Esophagus mucosa (tissue), 1 donor: ENCODE measurements at regions not wholly inside any gene's neighbourhood (a gene's known extent, or its start where the extent isn't known, plus 50 kb on each side); places are given as distances from the start of the nearest gene placed in this dataset.
"Not testable (repeated sequence)": the region's sequence is repeated elsewhere in the genome, so short reads cannot be mapped to it uniquely, and the experiment has no call there.

Experiments
- ATAC-seq: fragments of 200-7000 bp; cut with Tn5 transposase; one replicate; pipeline ENCODE4 v1.9.1; 2020
- donor health status: DM: yes; HTN: yes; CAD: no.

DNA sequence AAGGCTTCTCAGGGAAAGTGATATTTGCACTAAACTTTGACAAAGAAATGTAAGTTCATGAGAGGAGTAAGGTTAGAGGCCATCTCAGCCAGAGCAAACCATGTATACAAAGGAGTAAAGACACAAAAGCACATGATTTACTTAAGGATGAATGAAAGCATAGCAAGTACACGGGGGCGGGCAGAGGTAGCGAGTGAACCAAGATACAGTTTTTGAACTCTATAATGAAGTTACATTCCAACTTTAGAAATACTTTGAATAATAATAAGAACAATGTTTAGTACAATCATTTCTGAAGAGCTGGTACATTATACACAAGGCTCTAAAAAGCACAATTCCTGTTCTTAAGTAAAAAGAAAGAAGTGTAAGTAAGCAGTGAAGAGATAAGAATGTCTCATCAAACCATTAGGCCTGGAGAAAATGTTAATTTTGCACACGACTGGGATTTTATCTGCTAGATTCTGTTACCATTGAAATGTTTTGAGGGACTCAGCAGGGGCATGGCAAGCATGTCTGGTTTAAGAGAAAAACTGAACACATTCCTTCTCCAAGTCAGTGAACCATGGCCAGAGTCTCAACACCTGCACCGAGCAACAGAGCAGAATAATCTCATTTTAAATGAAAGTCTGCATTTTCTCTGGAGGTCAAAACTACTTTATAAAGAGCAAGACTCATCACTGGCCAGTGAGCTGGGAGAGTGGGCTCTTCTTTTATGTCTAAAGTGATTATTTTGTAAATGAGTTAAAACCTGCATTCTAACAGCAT, 147.6 kb upstream of the TRPM3 start:
- no peak for ATAC-seq

DNA sequence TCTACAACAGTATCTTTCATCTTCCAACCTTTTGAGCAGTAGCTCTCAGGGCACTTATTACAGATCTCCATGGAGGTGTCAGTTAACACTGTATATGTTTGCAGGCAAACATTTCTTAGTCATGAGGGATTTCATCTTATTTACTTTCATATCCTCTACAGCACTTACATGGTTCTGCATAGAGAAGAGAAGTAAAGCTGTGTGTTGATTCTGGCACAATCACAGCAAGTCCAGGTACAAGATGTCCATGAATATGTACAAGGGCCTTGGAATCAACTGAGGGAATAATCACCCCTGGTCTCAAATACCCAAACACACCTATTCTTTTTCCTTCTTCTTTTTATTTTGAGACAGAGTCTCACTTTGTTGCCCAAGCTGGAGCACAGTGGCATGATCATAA, 142.0 kb upstream of the TRPM3 start:
- ATAC-seq = no peak

DNA sequence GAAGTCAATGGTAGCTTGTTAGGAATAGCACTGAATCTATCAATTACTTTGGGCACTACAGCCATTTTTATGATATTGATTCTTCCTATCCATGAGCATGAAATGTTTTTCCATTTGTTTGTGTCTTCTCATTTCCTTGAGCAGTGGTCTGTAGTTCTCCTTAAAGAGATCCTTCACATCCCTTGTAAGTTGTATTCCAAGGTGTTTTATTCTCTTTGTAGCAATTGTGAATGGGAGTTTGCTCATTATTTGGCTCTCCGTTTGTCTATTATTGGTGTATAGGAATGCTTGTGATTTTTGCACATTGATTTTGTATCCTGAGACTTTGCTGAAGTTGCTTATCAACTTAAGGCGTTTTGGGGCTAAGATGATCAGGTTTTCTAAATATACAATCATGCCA, 139.0 kb upstream of the TRPM3 start:
- not testable (repeated sequence) for ATAC-seq

DNA sequence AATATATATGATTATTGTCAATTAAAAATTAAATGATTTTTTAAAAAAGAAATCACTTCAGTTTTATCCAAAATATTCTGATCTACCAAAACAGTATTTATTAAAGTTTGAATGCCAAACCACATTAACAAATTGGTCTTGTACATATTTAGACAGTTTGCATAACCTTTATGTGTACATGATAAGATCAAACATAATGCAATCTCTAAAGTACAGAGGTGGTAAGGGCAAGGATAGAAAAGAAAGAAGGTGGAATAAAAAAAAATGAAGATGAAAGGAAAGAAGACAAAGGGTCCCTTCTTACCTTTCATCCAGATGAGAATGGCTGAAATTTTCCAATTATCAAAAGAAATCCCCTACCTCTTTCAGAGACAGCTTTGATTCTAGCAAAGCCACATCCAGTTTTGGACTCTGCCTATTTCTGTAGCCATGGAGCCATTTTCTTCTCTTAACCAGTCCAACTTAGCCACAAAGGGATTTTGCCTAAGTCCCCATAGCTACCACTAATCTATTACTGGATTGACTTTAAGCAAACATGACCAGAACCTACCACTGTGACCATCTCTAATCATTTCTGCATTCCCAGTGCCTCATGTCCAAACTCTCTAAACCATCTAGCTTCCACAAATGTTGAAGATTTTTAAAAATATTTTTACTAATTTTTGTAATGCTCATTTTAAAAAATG, 133.3 kb upstream of the TRPM3 start:
- no peak for ATAC-seq

DNA sequence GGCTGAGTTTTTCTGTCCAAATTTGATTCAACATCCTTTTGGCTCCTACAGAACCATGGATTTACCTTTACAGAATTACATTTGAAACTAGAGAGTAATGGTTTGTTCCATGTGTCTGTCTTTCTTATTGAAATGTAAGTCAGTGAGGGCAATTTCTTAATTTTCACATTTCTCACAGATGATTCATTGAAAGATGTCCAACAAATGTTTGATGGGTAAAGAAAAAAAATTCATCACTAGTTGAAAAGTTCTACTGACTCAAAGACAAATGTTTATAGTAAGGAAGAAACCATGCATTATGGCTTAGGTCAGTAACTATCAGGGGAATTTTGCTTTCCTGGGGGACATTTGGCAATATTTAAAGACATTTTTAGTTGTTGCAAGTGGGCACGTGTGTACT, 131.6 kb upstream of the TRPM3 start:
- no peak for ATAC-seq

DNA sequence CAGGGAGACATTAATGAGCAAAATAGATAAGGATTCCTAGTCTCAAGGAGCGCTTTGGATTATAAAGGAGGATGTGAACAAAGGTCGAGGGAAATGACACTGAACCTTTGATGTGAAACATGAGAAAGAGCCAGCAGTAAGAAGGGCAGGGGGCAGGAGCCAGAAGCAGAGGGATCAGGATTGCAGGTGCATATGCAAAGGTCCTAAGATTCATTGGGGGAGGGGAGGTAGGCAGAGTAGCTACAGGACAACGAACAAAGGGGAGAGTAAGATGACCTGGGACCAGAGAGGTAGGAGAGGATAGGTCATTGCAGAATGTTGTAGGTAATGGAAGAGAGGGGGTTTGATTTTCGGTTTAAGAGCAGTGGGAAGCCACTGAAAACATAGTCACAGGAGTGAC, 129.2 kb upstream of the TRPM3 start:
- no peak for ATAC-seq

DNA sequence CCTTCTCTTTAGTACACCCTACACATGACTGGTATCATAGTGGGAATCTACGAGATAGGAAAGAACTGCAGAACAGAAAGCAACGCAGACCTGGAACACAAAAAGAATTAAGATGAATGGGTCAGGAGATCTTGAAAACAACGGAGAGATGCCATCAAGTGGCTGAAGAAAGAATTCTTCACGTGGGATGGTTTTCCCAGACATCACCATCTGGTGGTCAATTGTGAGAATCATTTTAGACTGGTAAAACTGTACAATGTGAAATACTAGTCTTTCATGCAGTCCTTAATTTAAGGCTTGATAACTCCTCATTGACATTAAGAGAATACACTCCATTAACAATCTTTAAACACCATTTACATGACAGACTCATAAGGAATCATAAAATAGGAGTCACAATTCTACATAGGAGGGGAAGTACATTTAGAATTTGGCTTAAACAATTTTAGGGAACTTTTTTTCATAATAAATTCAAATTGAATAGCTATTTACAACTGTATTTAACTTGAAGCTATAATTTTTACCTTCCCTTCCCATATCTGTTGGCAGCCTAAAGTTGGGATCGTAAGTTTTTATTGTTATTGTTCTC, 128.4 kb upstream of the TRPM3 start:
- ATAC-seq = peak; percentile 67

DNA sequence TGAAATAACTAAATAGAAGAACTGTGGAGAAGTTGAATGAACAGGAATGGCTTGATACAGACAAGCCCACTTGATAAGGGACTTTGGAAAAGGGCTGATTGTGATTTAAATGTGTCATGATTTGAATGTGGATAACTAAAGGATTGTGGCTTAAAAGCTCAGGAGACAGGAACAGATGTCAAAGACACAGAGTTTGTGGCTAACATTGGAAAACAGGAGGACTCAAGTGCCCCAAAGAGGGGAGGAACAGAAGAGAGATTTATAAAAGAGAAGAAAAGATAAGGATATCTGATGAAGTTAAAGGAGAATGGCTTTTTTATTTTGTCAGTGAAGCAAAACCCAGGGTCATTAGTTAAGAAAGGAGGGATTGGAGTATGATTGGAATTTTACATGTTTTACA, 124.2 kb upstream of the TRPM3 start:
- no peak for ATAC-seq

DNA sequence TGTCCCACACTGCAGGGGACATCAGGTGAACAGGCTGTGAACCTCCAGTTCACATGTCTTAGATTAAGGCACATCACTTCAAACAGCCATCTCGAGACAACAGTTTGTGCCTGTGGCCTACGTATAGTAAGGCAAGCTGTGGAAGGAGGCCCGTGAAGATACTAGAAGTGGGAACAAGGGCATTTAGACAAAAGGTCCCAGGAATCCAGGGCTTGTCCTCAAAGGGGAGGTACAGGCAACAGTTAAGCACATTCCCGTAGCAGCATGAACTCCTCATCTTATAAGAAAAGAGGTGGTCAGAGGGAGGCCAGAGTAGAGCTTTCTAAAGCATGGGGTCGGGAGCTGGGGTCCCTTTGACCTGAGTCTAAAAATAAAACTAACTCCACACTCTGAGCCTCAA, 122.5 kb upstream of the TRPM3 start:
- ATAC-seq = no peak

DNA sequence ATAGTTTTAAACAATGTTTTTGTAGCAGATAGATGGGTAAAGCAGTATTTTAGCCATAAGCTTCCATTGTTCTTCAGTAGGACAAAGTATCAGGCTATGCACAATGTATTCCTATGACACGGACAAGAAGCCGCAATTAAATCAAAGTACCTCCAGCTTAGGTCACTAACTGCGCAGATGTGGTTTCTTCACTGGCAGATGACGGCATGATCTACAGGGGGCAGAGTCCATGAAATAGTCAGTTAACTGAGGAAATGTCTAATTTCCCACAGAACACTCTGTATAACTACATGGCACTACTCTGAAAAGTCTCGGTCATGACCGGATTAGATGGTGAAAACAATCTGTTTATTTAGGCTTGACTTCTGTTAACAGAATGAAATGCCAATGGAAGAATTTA, 120.7 kb upstream of the TRPM3 start:
- ATAC-seq = no peak

DNA sequence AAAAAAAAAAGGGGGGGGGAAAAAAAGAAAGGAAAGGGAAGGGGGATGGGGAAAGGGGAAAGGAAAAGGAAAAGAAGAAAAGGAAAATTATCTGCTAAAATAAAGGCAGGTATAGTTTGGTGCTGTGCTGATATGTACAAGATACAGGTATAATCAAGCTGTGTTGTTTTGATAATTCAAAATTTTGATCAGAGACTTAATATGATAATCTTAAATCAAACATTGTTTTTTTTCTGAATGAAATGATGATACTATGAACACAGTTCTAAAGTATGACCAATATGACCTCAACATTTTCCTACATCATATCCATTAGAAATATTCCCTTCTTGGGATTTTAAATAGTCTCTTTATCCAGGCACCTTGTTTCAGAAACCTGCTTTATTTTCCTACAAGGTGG, 115.6 kb upstream of the TRPM3 start:
- no peak for ATAC-seq

DNA sequence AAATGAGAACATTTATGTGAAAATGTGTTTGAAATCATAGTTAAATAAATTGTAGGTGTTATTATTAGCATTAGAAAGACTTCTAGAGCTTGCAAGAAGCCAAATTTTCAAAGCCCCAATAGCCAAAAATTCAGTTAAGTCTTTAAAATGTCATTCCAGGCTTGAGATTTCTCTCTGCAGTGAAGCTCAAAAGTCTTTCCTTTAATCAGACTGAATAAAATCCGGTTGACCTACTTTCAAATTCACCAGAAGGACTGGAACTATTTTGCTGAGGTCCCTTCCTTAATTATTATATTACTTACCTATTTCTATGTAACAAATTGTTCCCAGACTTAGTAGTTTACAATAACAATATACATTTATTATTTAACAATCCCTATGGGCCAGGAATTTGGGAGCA, 112.2 kb upstream of the TRPM3 start:
- ATAC-seq = no peak

DNA sequence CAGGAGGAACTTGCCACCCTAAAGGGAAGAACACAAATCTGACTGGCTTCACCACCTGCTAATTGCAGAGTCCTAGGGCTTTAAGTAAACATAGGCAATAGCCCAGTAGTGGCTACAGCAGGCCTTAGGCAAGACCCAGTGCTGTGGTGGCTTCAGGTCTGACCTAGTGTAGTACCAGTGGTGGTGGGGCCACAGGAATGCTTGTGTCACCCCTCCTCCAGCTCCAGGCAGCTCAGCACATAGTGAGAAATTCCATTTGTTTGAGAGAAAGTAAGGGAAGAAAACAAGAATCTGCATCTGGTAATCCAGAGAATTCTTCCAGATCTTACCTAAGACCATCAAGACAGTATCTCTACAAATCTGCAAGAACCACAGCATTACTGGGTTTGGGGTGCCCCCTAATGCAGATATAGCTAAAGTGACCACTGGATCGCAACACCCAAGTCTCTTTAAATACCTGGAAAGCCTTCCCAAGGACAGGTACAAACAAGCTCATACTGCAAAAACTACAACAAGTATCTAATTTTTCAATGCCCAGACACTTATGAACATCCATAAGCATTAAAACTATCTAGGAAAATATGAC, 102.6 kb upstream of the TRPM3 start:
- ATAC-seq = no peak

DNA sequence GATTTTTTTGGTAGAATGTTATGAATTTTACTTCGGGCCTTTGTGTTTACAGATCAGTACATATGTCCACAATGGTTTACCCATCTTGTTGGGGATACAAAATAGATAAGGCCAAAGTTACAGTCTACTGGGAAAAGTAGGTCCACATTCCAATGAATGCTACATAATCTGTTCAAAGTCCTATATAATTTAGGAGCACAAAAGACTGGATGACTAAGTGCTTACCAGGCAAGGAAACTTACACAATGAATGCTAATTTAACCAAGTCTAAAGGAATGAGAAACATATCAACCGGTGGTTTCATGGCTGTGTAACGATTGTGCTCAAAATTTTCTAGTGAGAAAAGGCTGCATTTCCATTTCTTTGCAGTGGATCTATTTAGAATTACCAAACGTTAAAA, 97.4 kb upstream of the TRPM3 start:
- no peak for ATAC-seq

DNA sequence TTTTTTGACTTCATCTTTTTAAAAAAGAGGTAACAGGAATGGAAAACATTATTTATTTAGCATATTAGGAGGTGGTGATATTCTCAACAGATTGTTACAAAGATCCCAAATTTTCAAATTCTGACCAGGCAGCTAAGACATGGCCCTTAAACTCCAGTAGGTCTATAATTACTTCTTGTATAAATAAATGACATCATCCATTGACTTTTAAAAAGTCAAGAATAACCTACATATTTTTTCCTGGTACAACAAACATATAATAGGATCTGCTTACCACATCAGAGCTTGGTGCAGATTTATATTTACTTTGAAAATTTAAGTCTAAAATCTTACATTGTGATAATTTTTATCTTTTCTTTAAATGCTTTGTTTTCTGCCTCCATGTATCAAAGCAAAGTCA, 92.2 kb upstream of the TRPM3 start:
- no peak for ATAC-seq

DNA sequence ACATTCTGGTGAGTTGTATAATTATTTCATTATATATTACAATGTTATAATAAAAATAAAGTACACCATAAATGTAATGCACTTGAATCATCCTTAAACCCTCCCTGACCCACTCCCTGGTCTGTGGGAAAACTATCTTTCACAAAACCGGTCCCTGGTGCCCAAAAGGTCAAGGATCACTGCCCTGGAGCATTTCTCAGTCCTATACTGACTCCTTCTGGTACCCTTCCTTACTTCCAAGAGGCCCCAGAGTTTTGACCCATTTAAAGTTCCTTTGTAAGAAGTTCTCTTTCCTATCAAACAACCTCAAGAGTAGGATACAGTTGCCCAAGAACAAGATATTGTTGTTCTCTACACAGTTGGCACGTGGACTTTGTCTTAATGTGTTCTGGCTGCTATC, 88.9 kb upstream of the TRPM3 start:
- ATAC-seq = no peak

DNA sequence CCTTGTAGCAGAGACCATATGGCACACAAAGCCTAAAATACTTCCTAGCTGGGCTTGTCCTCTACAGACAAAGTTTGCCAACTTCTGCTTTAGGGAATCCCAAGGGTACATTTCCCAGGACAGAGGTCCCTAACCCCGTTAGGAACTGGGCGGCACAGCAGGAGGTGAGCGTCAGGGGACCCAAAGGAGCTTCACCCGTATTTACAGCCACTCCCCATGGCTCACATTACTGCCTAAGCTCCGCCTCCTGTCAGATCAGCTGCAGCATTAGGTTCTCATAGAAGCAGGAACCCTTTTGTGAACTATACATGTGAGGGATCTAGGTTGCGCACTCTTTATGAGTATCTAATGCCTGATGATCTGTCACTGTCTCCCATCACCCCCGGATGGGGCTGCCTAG, 88.5 kb upstream of the TRPM3 start:
- ATAC-seq = no peak

DNA sequence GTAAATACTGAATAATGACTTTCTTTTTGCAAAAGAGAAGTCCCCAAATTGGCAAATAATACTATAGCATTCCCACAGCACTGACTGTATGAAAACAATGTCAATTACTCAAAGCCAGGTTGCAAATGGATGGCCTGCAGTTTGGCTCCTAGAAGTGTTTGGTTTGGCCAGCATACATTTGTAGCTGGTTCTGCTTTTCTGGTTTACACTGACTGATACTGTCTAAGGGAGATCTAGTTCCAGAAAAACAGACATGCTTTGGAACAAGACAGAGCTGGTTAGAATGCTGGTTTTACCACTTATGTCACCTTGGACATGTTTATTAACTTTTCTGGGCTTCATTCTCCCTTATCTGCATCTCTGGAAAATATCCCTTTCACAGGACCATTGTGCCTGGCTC, 81.5 kb upstream of the TRPM3 start:
- ATAC-seq = no peak

DNA sequence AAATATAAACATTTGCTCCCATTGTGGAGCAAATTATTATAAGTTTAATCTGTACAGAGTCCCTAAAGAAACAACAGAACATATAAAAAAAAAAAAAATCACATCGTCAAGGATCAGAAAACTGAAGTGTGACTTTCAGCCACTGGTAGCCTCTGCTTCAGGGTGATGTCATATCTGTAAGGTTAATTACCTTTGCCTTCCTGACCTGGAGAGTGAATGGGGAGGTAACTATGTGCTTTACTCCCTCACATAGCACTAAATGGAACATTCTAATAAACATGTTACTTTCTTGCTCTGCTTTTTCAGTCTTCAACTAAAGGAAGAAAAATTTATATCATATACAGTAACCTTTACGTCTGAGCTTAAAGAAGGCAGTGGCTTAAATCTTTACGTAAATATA, 70.3 kb upstream of the TRPM3 start:
- ATAC-seq = no peak

DNA sequence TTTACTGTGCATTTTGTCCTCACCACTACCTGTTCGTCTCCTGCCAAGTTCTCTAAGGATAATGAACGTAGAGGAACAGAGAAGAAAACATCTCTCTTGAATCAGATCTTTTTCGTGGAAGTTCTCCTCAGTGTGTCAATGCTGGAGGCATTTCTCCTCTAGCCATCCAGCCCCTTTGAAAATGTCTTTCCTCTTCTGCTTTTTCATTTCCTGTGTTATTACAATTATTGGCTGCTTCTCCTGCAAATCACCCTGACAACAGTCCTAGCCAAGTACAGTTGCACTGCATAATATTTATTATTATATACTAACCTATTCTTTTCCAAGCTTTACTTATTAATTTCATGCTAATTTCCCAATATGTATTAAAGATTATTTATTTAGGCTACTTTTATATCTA, 61.8 kb upstream of the TRPM3 start:
- no peak for ATAC-seq

DNA sequence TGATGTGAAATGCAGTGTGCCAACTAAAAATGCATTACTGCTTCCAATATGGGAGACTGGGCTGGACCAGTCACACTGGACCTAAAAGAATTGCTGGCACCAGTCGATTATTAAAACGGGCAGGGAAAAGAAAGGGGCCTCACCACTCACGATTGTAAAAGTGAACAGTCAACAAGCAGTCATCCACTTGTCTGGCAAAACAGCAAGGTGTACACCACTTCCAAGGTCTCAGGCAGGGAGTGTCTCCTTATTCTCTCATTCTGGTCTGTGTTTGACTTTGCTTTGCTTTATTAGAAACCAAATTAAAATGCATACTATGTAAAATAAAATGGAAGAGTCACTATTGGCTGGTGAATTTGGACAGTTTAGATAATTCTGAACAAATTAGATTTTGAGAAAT, 57.8 kb upstream of the TRPM3 start:
- no peak for ATAC-seq

DNA sequence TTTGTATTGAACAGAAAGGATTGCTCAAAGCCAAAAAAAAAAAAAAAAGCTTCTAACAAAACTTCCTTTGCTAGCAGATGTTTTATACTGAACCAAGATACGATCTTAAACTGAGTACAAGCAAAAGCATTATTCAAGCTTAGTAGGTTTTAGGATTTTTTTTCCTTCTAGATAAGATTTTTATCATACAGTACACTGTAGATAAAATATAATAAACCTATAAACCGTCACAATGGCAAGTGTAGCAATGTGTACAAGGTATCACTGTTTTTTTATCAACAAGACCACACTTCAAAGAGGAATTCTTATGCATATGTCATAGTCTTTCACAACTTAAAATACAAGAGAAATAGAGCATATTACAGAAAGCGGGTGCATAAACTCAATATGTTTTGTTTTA, 56.5 kb upstream of the TRPM3 start:
- no peak for ATAC-seq

DNA sequence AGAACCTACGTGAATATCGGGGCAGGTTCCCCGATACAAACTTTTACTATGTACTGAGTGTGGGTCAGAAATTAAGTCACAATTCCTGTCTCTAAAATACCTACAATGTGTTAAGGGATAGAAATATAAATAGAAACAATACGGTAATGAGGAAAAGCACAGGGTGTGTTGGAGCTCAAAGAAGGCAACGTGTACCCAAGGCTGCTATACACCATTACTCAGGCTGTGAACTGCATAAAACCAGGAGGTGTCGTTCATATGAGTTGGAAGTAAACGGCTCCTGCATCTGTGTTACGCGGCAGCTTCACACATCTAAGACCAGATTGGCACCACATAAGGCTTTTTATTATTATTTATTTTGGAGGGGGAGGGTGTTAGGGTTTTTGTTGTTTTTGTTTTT, 50.1 kb upstream of the TRPM3 start:
- no peak for ATAC-seq
